RWPE1 (cell line): ENCODE measurements at regions not wholly inside any gene's neighbourhood (a gene's known extent, or its start where the extent isn't known, plus 50 kb on each side); places are given as distances from the start of the nearest gene placed in this dataset.

Source experiments
- CTCF ChIA-PET: fragments of 350-600 bp; sonication (Branson Sonifier 250); formaldehyde crosslinking; extraction: SDS; loops from one replicate; lab custom pipeline; 2021; lab: Yijun Ruan, JAX
- POLR2A ChIA-PET: fragments of 400-600 bp; formaldehyde crosslinking; extraction: SDS; loops from one replicate; lab custom pipeline; 2020; ENCODE audit warnings: antibody characterized with exemption; ENCODE audit not compliant: low non-redundant PET; lab: Yijun Ruan, JAX
- DNase-seq: peaks from one replicate; pipeline ENCODE4 v3.0.0; 2012; ENCODE audit warnings: low spot score
- H3K27ac ChIP-seq: fragments of 450-650 bp; 2 replicates; pipeline ENCODE4 v1.5.1; 2017
- CTCF ChIP-seq: fragments of 450-650 bp; conservative IDR thresholded peaks from 2 replicates; pipeline ENCODE4 v1.5.1; 2017; ENCODE audit warnings: low read depth, mild to moderate bottlenecking

DNA sequence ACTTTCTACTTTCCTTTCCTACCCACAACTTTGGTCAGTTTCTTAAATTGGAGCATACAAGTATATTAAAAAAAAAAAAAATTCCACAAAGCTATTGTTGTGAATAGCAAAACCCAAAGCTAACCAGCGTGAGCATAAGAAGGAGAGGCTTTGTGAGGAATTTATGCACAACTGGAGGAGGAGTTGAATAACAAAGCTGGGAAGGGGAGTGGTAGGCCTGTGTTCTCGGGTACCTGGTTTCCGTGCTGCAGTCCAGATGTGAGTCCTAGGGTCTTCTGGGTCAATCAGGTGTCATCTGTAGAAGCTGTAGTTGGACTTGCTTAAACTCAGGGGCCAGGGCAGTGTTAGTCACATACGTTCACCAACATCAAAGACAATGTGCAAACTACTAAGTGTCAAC lies 422.5 kb upstream of the SGCG start:
- no peak for TF ChIP-seq CTCF
- DNase-seq, result no peak
- CTCF ChIA-PET, result interaction anchor here (0.6 to 0.8 kb wide), 3 partner anchors 11 to 994 kb away, joined by 3 read pairs; no protein-coding TSS in a partner anchor
- POLR2A ChIA-PET, result no interaction called here
- H3K27ac ChIP-seq, result no peak overlapping the region

- DNase-seq, result no peak
- CTCF ChIA-PET, result interaction anchor here (0.6 to 0.8 kb wide), 2 partner anchors 12 to 1483 kb away, joined by 3 read pairs; no protein-coding TSS in a partner anchor
- H3K27ac ChIP-seq, result no peak overlapping the region
- POLR2A ChIA-PET, result no interaction called here
- no peak for TF ChIP-seq CTCF
Measured at GRCh38 chr13:22761709-22762108, 419.1 kb upstream of the SGCG start.

DNA sequence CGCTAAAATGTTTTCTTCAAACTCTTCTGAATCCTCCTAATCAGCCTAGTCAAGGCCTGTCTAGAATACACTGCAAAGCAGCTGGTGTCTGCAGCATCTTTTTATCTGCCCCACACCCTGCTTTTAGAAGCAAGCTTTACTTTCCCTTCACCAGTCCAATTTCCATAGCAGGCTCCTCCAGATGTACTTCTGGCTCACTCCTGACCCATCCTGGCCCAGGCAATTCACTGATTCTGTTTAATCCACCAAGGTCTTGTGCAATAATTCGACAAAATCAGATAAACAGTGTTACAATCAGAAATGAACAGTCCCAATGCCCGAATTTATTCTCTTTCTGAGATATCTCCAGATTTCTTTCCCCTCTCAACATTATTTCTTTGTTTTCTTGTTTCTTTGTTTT lies 415.2 kb upstream of the SGCG start:
- no peak overlapping the region for H3K27ac ChIP-seq
- DNase-seq, result no peak
- CTCF ChIA-PET, result interaction anchor here (0.6 kb wide), 1 partner anchor 11 kb away, joined by 3 read pairs; no protein-coding TSS in a partner anchor
- TF ChIP-seq CTCF, result no peak
- POLR2A ChIA-PET, result no interaction called here

DNA sequence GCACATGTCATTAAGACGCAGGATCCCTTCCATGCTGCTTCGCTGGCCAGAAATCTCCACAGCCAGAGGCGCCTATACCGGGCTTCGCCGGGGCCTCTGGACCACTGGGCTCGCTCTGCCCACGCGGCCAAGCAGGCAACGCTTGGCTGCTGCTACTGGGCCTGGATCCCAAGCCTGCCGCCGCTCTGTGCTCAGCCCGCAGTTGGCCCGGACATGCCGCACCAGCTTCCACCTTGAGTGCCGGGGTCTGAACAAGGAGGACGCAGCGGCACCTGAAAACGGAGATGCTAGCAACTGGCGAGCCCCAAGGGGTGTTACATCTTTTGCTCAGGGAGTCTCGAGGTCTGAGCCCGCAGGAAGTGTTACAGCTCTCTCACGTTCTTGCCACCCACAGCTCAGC lies 409.9 kb upstream of the SGCG start:
- no peak overlapping the region for H3K27ac ChIP-seq
- CTCF ChIA-PET, result interaction anchor here (0.6 kb wide), 1 partner anchor 11 kb away, joined by 3 read pairs; no protein-coding TSS in a partner anchor
- TF ChIP-seq CTCF, result no peak

GRCh38 chr13:22773465-22773864 lies 407.3 kb upstream of the SGCG start:
- CTCF ChIA-PET, result interaction anchor here (0.7 kb wide), 1 partner anchor 26 kb away, joined by 5 read pairs; no protein-coding TSS in a partner anchor

More for the DNA sequence above, 409.9 kb upstream of the SGCG start:
- POLR2A ChIA-PET, result no interaction called here
- DNase-seq, result no peak

More at GRCh38 chr13:22773465-22773864, 407.3 kb upstream of the SGCG start:
- POLR2A ChIA-PET, result no interaction called here
- no peak overlapping the region for H3K27ac ChIP-seq
- DNase-seq, result no peak
- TF ChIP-seq CTCF, result no peak
